PC-9 (cell line): ENCODE measurements at regions not wholly inside any gene's neighbourhood (a gene's known extent, or its start where the extent isn't known, plus 50 kb on each side); places are given as distances from the start of the nearest gene placed in this dataset.

ENCODE experiments used
- EZH2 ChIP-seq: fragments of 200-600 bp; sonication (generic); IDR thresholded peaks from 2 replicates; pipeline ENCODE4 v1.8.0; 2017; ENCODE audit warnings: antibody characterized with exemption, low read depth
- TF ChIP-seq, protein P1 (sequence below): fragments of 200-600 bp; sonication (generic); conservative IDR thresholded peaks from 2 replicates; pipeline ENCODE4 v1.6.1; 2017; ENCODE audit warnings: mixed run types, antibody characterized with exemption, mild to moderate bottlenecking, moderate library complexity

DNA sequence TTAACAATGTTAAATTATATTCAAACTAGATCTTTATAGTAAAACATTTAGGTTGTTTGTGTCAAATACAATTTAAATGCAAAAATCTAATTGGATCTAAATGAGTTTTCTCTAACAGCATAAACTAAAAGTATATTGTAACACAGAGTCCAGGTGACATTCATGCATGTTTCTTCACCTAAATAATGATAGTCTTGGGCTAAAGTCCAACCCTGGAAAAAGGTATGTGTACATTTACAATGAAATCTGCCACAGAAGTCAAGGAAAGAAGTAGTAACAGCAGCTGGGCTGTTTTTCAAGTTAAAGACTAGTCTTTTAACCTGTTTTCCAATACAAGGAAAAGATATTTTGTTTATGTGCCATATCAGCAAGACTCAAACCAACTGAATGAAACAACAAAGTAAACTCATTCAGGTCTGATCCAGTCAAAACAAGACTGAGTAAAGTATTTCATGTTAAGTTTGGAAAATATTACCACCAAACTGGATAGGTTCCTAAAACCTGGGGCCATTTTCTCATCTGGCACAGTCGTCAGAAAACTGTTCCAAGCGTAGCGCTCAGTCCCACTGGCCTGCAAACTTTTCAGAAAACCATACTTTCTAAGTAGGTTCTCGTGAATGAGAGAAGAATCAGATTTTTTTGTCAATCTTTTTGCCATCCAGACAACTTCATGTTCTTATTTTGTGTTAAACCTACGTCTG, 349.2 kb downstream of the HGF start:
- no peak for TF ChIP-seq EZH2
- TF ChIP-seq, protein P1, sequence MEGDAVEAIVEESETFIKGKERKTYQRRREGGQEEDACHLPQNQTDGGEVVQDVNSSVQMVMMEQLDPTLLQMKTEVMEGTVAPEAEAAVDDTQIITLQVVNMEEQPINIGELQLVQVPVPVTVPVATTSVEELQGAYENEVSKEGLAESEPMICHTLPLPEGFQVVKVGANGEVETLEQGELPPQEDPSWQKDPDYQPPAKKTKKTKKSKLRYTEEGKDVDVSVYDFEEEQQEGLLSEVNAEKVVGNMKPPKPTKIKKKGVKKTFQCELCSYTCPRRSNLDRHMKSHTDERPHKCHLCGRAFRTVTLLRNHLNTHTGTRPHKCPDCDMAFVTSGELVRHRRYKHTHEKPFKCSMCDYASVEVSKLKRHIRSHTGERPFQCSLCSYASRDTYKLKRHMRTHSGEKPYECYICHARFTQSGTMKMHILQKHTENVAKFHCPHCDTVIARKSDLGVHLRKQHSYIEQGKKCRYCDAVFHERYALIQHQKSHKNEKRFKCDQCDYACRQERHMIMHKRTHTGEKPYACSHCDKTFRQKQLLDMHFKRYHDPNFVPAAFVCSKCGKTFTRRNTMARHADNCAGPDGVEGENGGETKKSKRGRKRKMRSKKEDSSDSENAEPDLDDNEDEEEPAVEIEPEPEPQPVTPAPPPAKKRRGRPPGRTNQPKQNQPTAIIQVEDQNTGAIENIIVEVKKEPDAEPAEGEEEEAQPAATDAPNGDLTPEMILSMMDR: no peak
